ENCODE measurements at regions not wholly inside any gene's neighbourhood (a gene's known extent, or its start where the extent isn't known, plus 50 kb on each side); places are given as distances from the start of the nearest gene placed in this dataset.

- no peaks in the 10 kb centered on the region for H3K9me3 Mint-ChIP-seq (ENCODE audit: insufficient read depth)
- no peak overlapping the region for H2AFZ ChIP-seq (ENCODE audit: insufficient read depth, low read depth, low read length, poor library complexity, severe bottlenecking)
- TF ChIP-seq, protein P1, sequence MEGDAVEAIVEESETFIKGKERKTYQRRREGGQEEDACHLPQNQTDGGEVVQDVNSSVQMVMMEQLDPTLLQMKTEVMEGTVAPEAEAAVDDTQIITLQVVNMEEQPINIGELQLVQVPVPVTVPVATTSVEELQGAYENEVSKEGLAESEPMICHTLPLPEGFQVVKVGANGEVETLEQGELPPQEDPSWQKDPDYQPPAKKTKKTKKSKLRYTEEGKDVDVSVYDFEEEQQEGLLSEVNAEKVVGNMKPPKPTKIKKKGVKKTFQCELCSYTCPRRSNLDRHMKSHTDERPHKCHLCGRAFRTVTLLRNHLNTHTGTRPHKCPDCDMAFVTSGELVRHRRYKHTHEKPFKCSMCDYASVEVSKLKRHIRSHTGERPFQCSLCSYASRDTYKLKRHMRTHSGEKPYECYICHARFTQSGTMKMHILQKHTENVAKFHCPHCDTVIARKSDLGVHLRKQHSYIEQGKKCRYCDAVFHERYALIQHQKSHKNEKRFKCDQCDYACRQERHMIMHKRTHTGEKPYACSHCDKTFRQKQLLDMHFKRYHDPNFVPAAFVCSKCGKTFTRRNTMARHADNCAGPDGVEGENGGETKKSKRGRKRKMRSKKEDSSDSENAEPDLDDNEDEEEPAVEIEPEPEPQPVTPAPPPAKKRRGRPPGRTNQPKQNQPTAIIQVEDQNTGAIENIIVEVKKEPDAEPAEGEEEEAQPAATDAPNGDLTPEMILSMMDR (IDR thresholded peaks at IDR 0.05), result no peak
- TF ChIP-seq EZH2 (IDR thresholded peaks at IDR 0.05; ENCODE audit: borderline replicate concordance, insufficient read depth, low read depth, low read length, poor library complexity, severe bottlenecking), result no peak
- ChIA-PET POLR2A (no interaction called here), CTCF (no interaction called here)
- no peak overlapping the region for H3K4me3 ChIP-seq (ENCODE audit: control extremely low read depth in 1 of 5, extremely low read depth in 1 of 5, insufficient read depth in 1 of 5, low read depth in 2 of 5, low read length in 4 of 5)
- H3K4me3 Mint-ChIP-seq, result no peak overlapping the region
- ATAC-seq (ENCODE audit: low read depth), result no peak
- no peaks in the 10 kb centered on the region for H4K20me1 ChIP-seq (ENCODE audit: control insufficient read depth, insufficient read depth, low read length, poor library complexity, severe bottlenecking)
- H3K36me3 ChIP-seq (replicated peaks in 1 of 2; ENCODE audit: control extremely low read depth in 1 of 2, control insufficient read depth in 1 of 2, extremely low read depth in 1 of 2, insufficient read depth in 2 of 2, low read length in 1 of 2), result no peaks in the 10 kb centered on the region
- no peak overlapping the region for H3K27ac ChIP-seq (ENCODE audit: low read length in 2 of 2)
- H3K79me2 ChIP-seq (ENCODE audit: control insufficient read depth, insufficient read depth, low read length), result no peaks in the 10 kb centered on the region
- DNase-seq, result no peak
- H3K27me3 Mint-ChIP-seq, result peaks cover 18% of the 10 kb centered on the region
- no peak overlapping the region for H3K27ac Mint-ChIP-seq
- 72% methylated on average over 4 of the region's 7 CpGs for WGBS (ENCODE audit: insufficient coverage)
- intact Hi-C loops (cut with micrococcal nuclease), result no loop called here
- H3K4me2 ChIP-seq (replicated peaks; ENCODE audit: low read depth, low read length, poor library complexity, severe bottlenecking), result no peak overlapping the region
- no peak overlapping the region for H3K9ac ChIP-seq (ENCODE audit: low read length)
- no peaks in the 10 kb centered on the region for H3K4me1 ChIP-seq (ENCODE audit: control insufficient read depth in 2 of 2, insufficient read depth in 2 of 2, low read length in 2 of 2)
- no peaks in the 10 kb centered on the region for H3K4me1 Mint-ChIP-seq
- H3K9me3 ChIP-seq (ENCODE audit: control extremely low read depth in 1 of 3, control insufficient read depth in 2 of 3, insufficient read depth in 1 of 3, low read length in 2 of 3), result no peaks in the 10 kb centered on the region
- H3K27me3 ChIP-seq (replicated peaks in 1 of 4; ENCODE audit: control extremely low read depth in 1 of 4, control insufficient read depth in 3 of 4, insufficient read depth in 4 of 4, low read length in 3 of 4), result peaks cover 0 to 4% (median 2%) of the 10 kb centered on the region in 4 experiments
These were observed 114.8 kb upstream of the PLPP4 start for GRCh38 chr10:120342115-120342714.

DNA sequence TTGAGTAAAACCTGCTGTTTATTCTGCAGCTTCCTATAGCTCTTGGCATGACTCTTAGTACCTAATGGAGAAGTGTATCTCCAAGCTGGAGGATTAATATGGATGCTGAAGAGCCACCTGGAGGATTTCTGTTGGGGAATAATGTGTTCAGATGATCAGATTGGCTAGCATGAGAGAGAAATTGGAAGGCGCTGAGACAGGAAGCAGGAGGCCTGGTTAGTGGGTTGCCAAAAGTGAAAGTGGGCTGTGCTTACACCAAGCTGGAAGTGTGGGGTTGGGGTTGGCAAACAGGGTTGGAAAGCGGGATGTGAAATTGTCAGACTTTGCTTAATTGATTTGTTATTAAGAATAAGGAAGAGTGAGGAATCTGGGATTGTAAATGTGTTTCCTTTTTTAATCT is 111.8 kb upstream of the PLPP4 start:
- H3K9ac ChIP-seq (ENCODE audit: low read length), result no peak overlapping the region
- H3K4me3 Mint-ChIP-seq, result no peak overlapping the region
- no peak overlapping the region for H3K4me2 ChIP-seq (replicated peaks; ENCODE audit: low read depth, low read length, poor library complexity, severe bottlenecking)
- no peak overlapping the region for H3K27ac ChIP-seq (ENCODE audit: low read length in 2 of 2)
- intact Hi-C loops (cut with micrococcal nuclease), result no loop called here
- no peaks in the 10 kb centered on the region for H3K4me1 Mint-ChIP-seq
- no peaks in the 10 kb centered on the region for H3K36me3 ChIP-seq (replicated peaks in 1 of 2; ENCODE audit: control extremely low read depth in 1 of 2, control insufficient read depth in 1 of 2, extremely low read depth in 1 of 2, insufficient read depth in 2 of 2, low read length in 1 of 2)
- H3K9me3 Mint-ChIP-seq (ENCODE audit: insufficient read depth), result no peaks in the 10 kb centered on the region
- no peak for ATAC-seq (ENCODE audit: low read depth)
- no peak overlapping the region for H2AFZ ChIP-seq (ENCODE audit: insufficient read depth, low read depth, low read length, poor library complexity, severe bottlenecking)
- H3K27me3 Mint-ChIP-seq, result peaks cover 19% of the 10 kb centered on the region
- H3K9me3 ChIP-seq (ENCODE audit: control extremely low read depth in 1 of 3, control insufficient read depth in 2 of 3, insufficient read depth in 1 of 3, low read length in 2 of 3), result peaks cover 0 to 4% (median 0%) of the 10 kb centered on the region in 3 donors
- no peaks in the 10 kb centered on the region for H3K4me1 ChIP-seq (ENCODE audit: control insufficient read depth in 2 of 2, insufficient read depth in 2 of 2, low read length in 2 of 2)
- CTCF ChIA-PET, result interaction anchor here (0.8 kb wide), 1 partner anchor 8 kb away, joined by 4 read pairs; no protein-coding TSS in a partner anchor
- DNase-seq, result no peak
- 65% methylated on average over 2 of the region's 2 CpGs for WGBS (ENCODE audit: insufficient coverage)
- peaks cover 0 to 4% (median under 1%) of the 10 kb centered on the region in 4 experiments for H3K27me3 ChIP-seq (replicated peaks in 1 of 4; ENCODE audit: control extremely low read depth in 1 of 4, control insufficient read depth in 3 of 4, insufficient read depth in 4 of 4, low read length in 3 of 4)
- H3K27ac Mint-ChIP-seq, result no peak overlapping the region
- no peaks in the 10 kb centered on the region for H3K79me2 ChIP-seq (ENCODE audit: control insufficient read depth, insufficient read depth, low read length)
- TF ChIP-seq EZH2 (IDR thresholded peaks at IDR 0.05; ENCODE audit: borderline replicate concordance, insufficient read depth, low read depth, low read length, poor library complexity, severe bottlenecking), result no peak
- TF ChIP-seq, protein P1 (IDR thresholded peaks at IDR 0.05), result no peak
- POLR2A ChIA-PET, result no interaction called here
- H3K4me3 ChIP-seq (ENCODE audit: control extremely low read depth in 1 of 5, extremely low read depth in 1 of 5, insufficient read depth in 1 of 5, low read depth in 2 of 5, low read length in 4 of 5), result no peak overlapping the region
- no peaks in the 10 kb centered on the region for H4K20me1 ChIP-seq (ENCODE audit: control insufficient read depth, insufficient read depth, low read length, poor library complexity, severe bottlenecking)
